Karpas-422 (cell line): ENCODE measurements at regions not wholly inside any gene's neighbourhood (a gene's known extent, or its start where the extent isn't known, plus 50 kb on each side); places are given as distances from the start of the nearest gene placed in this dataset.
"Not testable (repeated sequence)": the region's sequence is repeated elsewhere in the genome, so short reads cannot be mapped to it uniquely, and the experiment has no call there.

Source experiments
- DNase-seq: peaks from one replicate; pipeline ENCODE4 v3.0.0-alpha.2; 2015
- H2AFZ ChIP-seq: fragments of 200-600 bp; sonication (generic); 2 replicates; pipeline ENCODE4 v1.6.1; 2014; ENCODE audit warnings: antibody characterized with exemption, low read length, mixed read lengths
- H3K27ac ChIP-seq: fragments of 200-600 bp; sonication (generic); 2 replicates; pipeline ENCODE4 v1.5.1; 2014; ENCODE audit warnings: mild to moderate bottlenecking, low read length, moderate library complexity
- H3K27me3 ChIP-seq: fragments of 200-600 bp; sonication (generic); 2 replicates; pipeline ENCODE4 v1.6.1; 2014; ENCODE audit warnings: low read length, mixed read lengths
- H3K36me3 ChIP-seq: fragments of 200-600 bp; sonication (generic); 2 replicates; pipeline ENCODE4 v1.6.1; 2014; ENCODE audit warnings: low read length, mixed read lengths; ENCODE audit not compliant: insufficient read depth
- H3K4me1 ChIP-seq: fragments of 200-600 bp; sonication (generic); 2 replicates; pipeline ENCODE4 v1.6.1; 2014; ENCODE audit warnings: mild to moderate bottlenecking, low read length, mixed read lengths
- H3K4me2 ChIP-seq: fragments of 200-600 bp; sonication (generic); 2 replicates; pipeline ENCODE4 v1.6.1; 2014; ENCODE audit warnings: low read length, low read depth, mild to moderate bottlenecking; ENCODE audit not compliant: poor library complexity, severe bottlenecking
- H3K4me3 ChIP-seq: fragments of 200-600 bp; sonication (generic); 2 replicates; pipeline ENCODE4 v1.5.1; 2014; ENCODE audit warnings: mild to moderate bottlenecking, antibody characterized with exemption, low read length, mixed read lengths
- H3K79me2 ChIP-seq: fragments of 200-600 bp; sonication (generic); 2 replicates; pipeline ENCODE4 v1.6.1; 2014; ENCODE audit warnings: mild to moderate bottlenecking, low read length, mixed read lengths
- H3K9ac ChIP-seq: fragments of 200-600 bp; sonication (generic); 2 replicates; pipeline ENCODE4 v1.6.0; 2014; ENCODE audit warnings: low read length
- H3K9me2 ChIP-seq: fragments of 200-600 bp; sonication (generic), shearing (Covaris generic); replicated peaks from 2 replicates; pipeline ENCODE4 v1.6.0; 2014; ENCODE audit warnings: mild to moderate bottlenecking, low read length, moderate library complexity; ENCODE audit not compliant: insufficient read depth
- H3K9me3 ChIP-seq: fragments of 300-700, 200-600 bp; sonication (generic); 2 replicates; pipeline ENCODE4 v1.6.1; 2014; ENCODE audit warnings: low read length, mixed read lengths
- H4K20me1 ChIP-seq: fragments of 200-600 bp; sonication (generic); 2 replicates; pipeline ENCODE4 v1.6.1; 2014; ENCODE audit warnings: mild to moderate bottlenecking, antibody characterized with exemption, low read length, low read depth; ENCODE audit not compliant: insufficient read depth

GRCh38 chr3:162602619-162603018, 1106.0 kb downstream of the OTOL1 start:
- Histone ChIP-seq H3K9ac (no peak overlapping the region), H3K4me3 (no peak overlapping the region), H3K36me3 (no peaks in the 10 kb centered on the region), H3K27me3 (no peaks in the 10 kb centered on the region), H4K20me1 (no peaks in the 10 kb centered on the region), H3K4me1 (no peaks in the 10 kb centered on the region), H3K4me2 (no peak overlapping the region), H3K79me2 (no peaks in the 10 kb centered on the region), H2AFZ (no peak overlapping the region), H3K27ac (no peak overlapping the region), H3K9me3 (peaks cover 4% of the 10 kb centered on the region; the same call in 1 of the 2 replicates), H3K9me2 (no peaks in the 10 kb centered on the region)
- DNase-seq = no peak

- no peak for DNase-seq
- Histone ChIP-seq H4K20me1 (no peaks in the 10 kb centered on the region), H3K36me3 (no peaks in the 10 kb centered on the region), H3K9me2 (no peaks in the 10 kb centered on the region), H3K4me2 (no peak overlapping the region), H3K4me3 (no peak overlapping the region), H3K9ac (no peak overlapping the region), H3K79me2 (no peaks in the 10 kb centered on the region), H3K27me3 (no peaks in the 10 kb centered on the region), H3K27ac (no peak overlapping the region), H2AFZ (no peak overlapping the region), H3K4me1 (no peaks in the 10 kb centered on the region), H3K9me3 (peaks cover 10% of the 10 kb centered on the region)
Observed at GRCh38 chr3:162605651-162606204, 1109.1 kb downstream of the OTOL1 start.

- no peak overlapping the region for H3K4me3 ChIP-seq
- no peaks in the 10 kb centered on the region for H3K27me3 ChIP-seq
- H3K36me3 ChIP-seq = no peaks in the 10 kb centered on the region
- H3K9ac ChIP-seq = no peak overlapping the region
- no peaks in the 10 kb centered on the region for H3K9me2 ChIP-seq
- DNase-seq = no peak
- H3K9me3 ChIP-seq = peaks cover 9% of the 10 kb centered on the region
- H2AFZ ChIP-seq = no peak overlapping the region
- no peaks in the 10 kb centered on the region for H3K4me1 ChIP-seq
- no peak overlapping the region for H3K4me2 ChIP-seq
- H3K79me2 ChIP-seq = no peaks in the 10 kb centered on the region
- no peaks in the 10 kb centered on the region for H4K20me1 ChIP-seq
- no peak overlapping the region for H3K27ac ChIP-seq
Observed at GRCh38 chr3:162610261-162610660, 1113.7 kb downstream of the OTOL1 start.

GRCh38 chr3:162612991-162613390, 1116.4 kb downstream of the OTOL1 start:
- Histone ChIP-seq H2AFZ (no peak overlapping the region), H3K4me3 (no peak overlapping the region), H3K27ac (no peak overlapping the region), H4K20me1 (no peaks in the 10 kb centered on the region), H3K9me2 (no peaks in the 10 kb centered on the region), H3K4me2 (no peak overlapping the region), H3K9me3 (peaks cover 9% of the 10 kb centered on the region), H3K27me3 (no peaks in the 10 kb centered on the region), H3K9ac (no peak overlapping the region), H3K36me3 (no peaks in the 10 kb centered on the region), H3K79me2 (no peaks in the 10 kb centered on the region), H3K4me1 (no peaks in the 10 kb centered on the region)
- DNase-seq = no peak

- Histone ChIP-seq H3K4me3 (no peak overlapping the region), H3K4me1 (no peaks in the 10 kb centered on the region), H3K79me2 (no peaks in the 10 kb centered on the region), H3K4me2 (no peak overlapping the region), H3K27me3 (no peaks in the 10 kb centered on the region), H3K9me3 (peaks cover 16% of the 10 kb centered on the region), H3K9ac (no peak overlapping the region), H3K9me2 (no peaks in the 10 kb centered on the region), H3K36me3 (no peaks in the 10 kb centered on the region), H2AFZ (no peak overlapping the region), H3K27ac (no peak overlapping the region), H4K20me1 (no peaks in the 10 kb centered on the region)
- DNase-seq = no peak
Observed at GRCh38 chr3:162626172-162626571, 1129.6 kb downstream of the OTOL1 start.

- no peaks in the 10 kb centered on the region for H3K36me3 ChIP-seq
- H4K20me1 ChIP-seq = no peaks in the 10 kb centered on the region
- no peak for DNase-seq
- no peak overlapping the region for H3K4me3 ChIP-seq
- H3K9me2 ChIP-seq = no peaks in the 10 kb centered on the region
- H3K9me3 ChIP-seq = peaks cover 3% of the 10 kb centered on the region; the same call in 1 of the 2 replicates
- H3K4me2 ChIP-seq = no peak overlapping the region
- no peak overlapping the region for H3K27ac ChIP-seq
- no peaks in the 10 kb centered on the region for H3K79me2 ChIP-seq
- no peak overlapping the region for H2AFZ ChIP-seq
- H3K9ac ChIP-seq = no peak overlapping the region
- H3K4me1 ChIP-seq = no peaks in the 10 kb centered on the region
- H3K27me3 ChIP-seq = no peaks in the 10 kb centered on the region
Observed at GRCh38 chr3:162628531-162628930, 1131.9 kb downstream of the OTOL1 start.

GRCh38 chr3:162629372-162629771, 1132.8 kb downstream of the OTOL1 start:
- no peaks in the 10 kb centered on the region for H3K79me2 ChIP-seq
- H3K4me2 ChIP-seq = no peak overlapping the region
- H3K27me3 ChIP-seq = no peaks in the 10 kb centered on the region
- no peak overlapping the region for H2AFZ ChIP-seq
- no peaks in the 10 kb centered on the region for H4K20me1 ChIP-seq
- peaks cover 3% of the 10 kb centered on the region; the same call in 1 of the 2 replicates for H3K9me3 ChIP-seq
- H3K27ac ChIP-seq = no peak overlapping the region
- H3K9ac ChIP-seq = no peak overlapping the region
- H3K36me3 ChIP-seq = no peaks in the 10 kb centered on the region
- no peak for DNase-seq
- no peak overlapping the region for H3K4me3 ChIP-seq
- H3K4me1 ChIP-seq = no peaks in the 10 kb centered on the region
- H3K9me2 ChIP-seq = no peaks in the 10 kb centered on the region

GRCh38 chr3:162632672-162633071, 1136.1 kb downstream of the OTOL1 start:
- no peak for DNase-seq
- no peak overlapping the region for H3K4me2 ChIP-seq
- no peaks in the 10 kb centered on the region for H3K36me3 ChIP-seq
- no peak overlapping the region for H3K27ac ChIP-seq
- H4K20me1 ChIP-seq = no peaks in the 10 kb centered on the region
- H3K79me2 ChIP-seq = no peaks in the 10 kb centered on the region
- no peaks in the 10 kb centered on the region for H3K9me2 ChIP-seq
- H3K27me3 ChIP-seq = no peaks in the 10 kb centered on the region
- H3K9me3 ChIP-seq = no peaks in the 10 kb centered on the region; the same call in 1 of the 2 replicates
- H3K4me1 ChIP-seq = no peaks in the 10 kb centered on the region
- no peak overlapping the region for H2AFZ ChIP-seq
- no peak overlapping the region for H3K9ac ChIP-seq
- H3K4me3 ChIP-seq = no peak overlapping the region

- not testable (repeated sequence) for H3K4me3 ChIP-seq, H3K27ac ChIP-seq, H3K4me2 ChIP-seq, H3K9me2 ChIP-seq, H3K4me1 ChIP-seq, H3K79me2 ChIP-seq, H3K36me3 ChIP-seq, H2AFZ ChIP-seq, H4K20me1 ChIP-seq, H3K9ac ChIP-seq, H3K27me3 ChIP-seq, DNase-seq, H3K9me3 ChIP-seq
Observed at GRCh38 chr3:162640208-162640607, 1143.6 kb downstream of the OTOL1 start.
